ENCODE measurements at regions not wholly inside any gene's neighbourhood (a gene's known extent, or its start where the extent isn't known, plus 50 kb on each side); places are given as distances from the start of the nearest gene placed in this dataset.

DNA sequence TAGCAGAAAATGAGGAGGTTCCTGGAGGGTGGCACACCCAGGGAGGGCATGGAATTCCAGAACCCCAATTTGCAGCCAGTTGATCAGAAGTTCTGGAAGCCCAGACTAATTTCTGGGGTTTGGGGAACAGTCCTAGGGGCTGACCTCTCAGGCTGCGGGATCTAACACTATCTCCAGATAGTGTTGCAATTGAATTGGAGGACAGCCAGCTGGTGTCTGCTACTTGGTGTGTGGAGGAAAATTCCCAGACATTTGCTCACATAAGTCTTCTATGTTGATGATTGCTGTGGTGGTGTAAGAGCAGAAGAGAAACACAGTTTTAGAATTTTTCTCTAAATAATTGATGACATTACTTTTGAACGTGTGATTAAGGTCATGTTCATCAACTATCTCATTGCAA is 154.3 kb upstream of the RNPC3 start:
- TF ChIP-seq, protein P1, sequence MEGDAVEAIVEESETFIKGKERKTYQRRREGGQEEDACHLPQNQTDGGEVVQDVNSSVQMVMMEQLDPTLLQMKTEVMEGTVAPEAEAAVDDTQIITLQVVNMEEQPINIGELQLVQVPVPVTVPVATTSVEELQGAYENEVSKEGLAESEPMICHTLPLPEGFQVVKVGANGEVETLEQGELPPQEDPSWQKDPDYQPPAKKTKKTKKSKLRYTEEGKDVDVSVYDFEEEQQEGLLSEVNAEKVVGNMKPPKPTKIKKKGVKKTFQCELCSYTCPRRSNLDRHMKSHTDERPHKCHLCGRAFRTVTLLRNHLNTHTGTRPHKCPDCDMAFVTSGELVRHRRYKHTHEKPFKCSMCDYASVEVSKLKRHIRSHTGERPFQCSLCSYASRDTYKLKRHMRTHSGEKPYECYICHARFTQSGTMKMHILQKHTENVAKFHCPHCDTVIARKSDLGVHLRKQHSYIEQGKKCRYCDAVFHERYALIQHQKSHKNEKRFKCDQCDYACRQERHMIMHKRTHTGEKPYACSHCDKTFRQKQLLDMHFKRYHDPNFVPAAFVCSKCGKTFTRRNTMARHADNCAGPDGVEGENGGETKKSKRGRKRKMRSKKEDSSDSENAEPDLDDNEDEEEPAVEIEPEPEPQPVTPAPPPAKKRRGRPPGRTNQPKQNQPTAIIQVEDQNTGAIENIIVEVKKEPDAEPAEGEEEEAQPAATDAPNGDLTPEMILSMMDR (IDR thresholded peaks at IDR 0.05), result no peak
- ATAC-seq (ENCODE audit: low read depth) (no peak), DNase-seq (no peak)
- intact Hi-C loops (cut with micrococcal nuclease), result no loop called here
- CTCF ChIA-PET, result no interaction called here
- no peaks in the 10 kb centered on the region for H3K4me1 Mint-ChIP-seq
- no peak overlapping the region for H3K27ac Mint-ChIP-seq
- no peak overlapping the region for H3K4me3 Mint-ChIP-seq
- H3K9me3 Mint-ChIP-seq, result no peaks in the 10 kb centered on the region
- no peaks in the 10 kb centered on the region for H3K36me3 Mint-ChIP-seq (ENCODE audit: low read depth)
- POLR2A ChIA-PET, result no interaction called here
- H3K27me3 Mint-ChIP-seq, result no peaks in the 10 kb centered on the region

DNA sequence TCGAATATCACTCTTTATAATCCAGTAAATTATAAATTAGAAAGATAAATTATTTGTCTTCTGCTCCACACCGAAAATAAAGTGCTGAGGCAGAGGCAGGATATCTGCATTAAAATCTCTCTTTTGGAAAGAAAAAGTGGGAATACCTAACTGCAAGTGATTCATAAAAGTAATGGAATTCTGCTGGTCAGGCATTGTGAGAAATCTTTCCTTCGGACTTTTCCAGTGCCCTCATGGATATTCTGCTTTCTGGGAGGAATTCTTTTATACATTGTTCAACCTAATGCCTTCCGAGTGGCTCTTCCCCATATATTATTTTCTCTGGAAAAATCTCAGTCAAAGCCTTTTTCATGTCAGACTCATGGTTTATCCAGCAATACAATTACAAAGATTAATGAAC is 158.3 kb upstream of the RNPC3 start:
- Mint-ChIP-seq H3K27me3 (no peaks in the 10 kb centered on the region), H3K4me1 (no peaks in the 10 kb centered on the region), H3K4me3 (no peak overlapping the region), H3K9me3 (no peaks in the 10 kb centered on the region), H3K27ac (no peak overlapping the region), H3K36me3 (ENCODE audit: low read depth) (no peaks in the 10 kb centered on the region)
- no peak for ATAC-seq (ENCODE audit: low read depth)
- no peak for DNase-seq
- ChIA-PET POLR2A (no interaction called here), CTCF (no interaction called here)
- TF ChIP-seq, protein P1 (IDR thresholded peaks at IDR 0.05), result no peak
- intact Hi-C loops (cut with micrococcal nuclease), result no loop called here

DNA sequence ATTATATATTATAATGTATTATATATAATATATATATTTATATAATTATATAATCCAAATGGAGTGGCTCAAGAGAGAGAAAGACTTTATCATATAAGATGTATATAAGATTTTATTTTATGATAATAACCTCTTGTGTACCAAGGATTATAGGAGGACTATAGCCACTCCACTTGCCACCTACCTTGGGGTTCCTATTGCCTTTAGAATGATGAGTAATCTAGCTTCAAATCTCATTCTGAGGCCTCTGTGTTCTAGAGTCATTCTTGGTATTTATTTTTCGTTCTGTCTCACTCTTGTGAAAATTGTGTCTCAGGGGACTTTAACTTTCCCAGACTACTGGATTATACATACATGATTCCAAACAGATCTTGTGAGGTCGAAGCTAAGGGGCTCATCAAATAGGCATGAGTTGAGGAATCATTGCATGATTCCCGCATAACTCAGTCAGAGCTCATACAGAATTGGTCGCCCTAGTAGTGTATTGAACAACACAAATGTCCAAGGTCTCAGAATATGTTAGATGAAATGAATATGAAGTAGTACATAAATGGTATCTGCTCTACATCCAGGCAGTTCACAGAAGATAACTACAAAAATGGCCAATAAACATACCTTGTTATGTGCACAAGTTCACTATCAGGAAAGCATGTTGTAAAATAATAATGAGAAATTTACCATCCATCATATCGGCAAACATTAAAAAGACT is 159.5 kb upstream of the RNPC3 start:
- no peak for DNase-seq
- ChIA-PET POLR2A (no interaction called here), CTCF (no interaction called here)
- Mint-ChIP-seq H3K9me3 (no peaks in the 10 kb centered on the region), H3K4me3 (no peak overlapping the region), H3K27ac (no peak overlapping the region), H3K36me3 (ENCODE audit: low read depth) (no peaks in the 10 kb centered on the region), H3K4me1 (no peaks in the 10 kb centered on the region), H3K27me3 (no peaks in the 10 kb centered on the region)
- intact Hi-C loops (cut with micrococcal nuclease), result no loop called here
- TF ChIP-seq, protein P1 (IDR thresholded peaks at IDR 0.05), result no peak
- ATAC-seq (ENCODE audit: low read depth), result no peak

DNA sequence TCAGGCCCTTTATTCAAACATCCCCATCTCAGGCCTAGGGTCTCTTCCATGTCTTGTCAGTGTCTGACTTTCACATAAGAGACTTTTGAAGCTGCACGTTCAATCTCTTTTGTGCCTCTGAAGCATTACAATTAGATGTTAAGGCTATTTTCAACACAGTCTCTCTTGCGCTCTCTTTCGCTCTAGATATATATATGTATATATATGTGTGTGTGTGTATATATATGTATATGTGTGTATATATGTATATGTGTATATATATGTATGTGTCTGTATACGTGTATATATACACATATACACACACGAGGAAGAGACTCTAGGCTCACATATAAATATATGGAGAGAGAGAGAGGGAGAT is 162.5 kb upstream of the RNPC3 start:
- Mint-ChIP-seq H3K4me1 (no peaks in the 10 kb centered on the region), H3K4me3 (no peak overlapping the region), H3K9me3 (no peaks in the 10 kb centered on the region), H3K36me3 (ENCODE audit: low read depth) (no peaks in the 10 kb centered on the region), H3K27ac (no peak overlapping the region), H3K27me3 (no peaks in the 10 kb centered on the region)
- ATAC-seq (ENCODE audit: low read depth) (no peak), DNase-seq (no peak)
- TF ChIP-seq, protein P1 (IDR thresholded peaks at IDR 0.05), result no peak
- intact Hi-C loops (cut with micrococcal nuclease), result no loop called here
- CTCF ChIA-PET, result no interaction called here
- POLR2A ChIA-PET, result no interaction called here

DNA sequence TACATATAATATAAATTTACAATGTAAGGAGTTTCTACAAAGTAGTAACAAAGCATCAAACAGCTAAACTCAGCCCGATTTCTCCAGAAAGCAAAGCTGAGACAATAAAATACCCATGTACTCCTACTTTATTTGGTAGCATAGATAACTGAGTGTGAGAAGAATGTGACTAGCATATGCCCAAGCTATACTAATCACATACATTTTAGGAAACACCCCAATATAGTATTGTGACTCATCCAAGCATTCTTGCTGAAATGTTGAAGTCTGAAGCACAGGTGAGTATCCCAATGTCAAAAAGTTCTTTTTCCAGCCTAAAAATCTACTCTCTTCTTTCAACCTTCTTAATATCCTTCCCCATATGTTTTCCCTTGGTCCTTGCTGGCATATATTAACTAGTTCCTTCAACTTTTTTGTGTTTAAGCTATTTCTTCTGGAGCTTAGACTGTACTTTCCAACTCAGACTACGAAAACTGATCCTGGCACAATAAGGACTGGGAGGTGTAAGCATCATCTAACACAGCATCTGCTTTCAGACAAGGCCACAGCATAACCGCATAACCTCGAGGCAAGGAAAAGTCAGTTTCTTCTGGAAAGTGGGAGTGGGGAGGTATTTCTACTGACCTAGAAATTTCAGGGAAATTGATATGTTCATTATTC is 163.0 kb upstream of the RNPC3 start:
- Mint-ChIP-seq H3K4me1 (no peaks in the 10 kb centered on the region), H3K9me3 (no peaks in the 10 kb centered on the region), H3K36me3 (ENCODE audit: low read depth) (no peaks in the 10 kb centered on the region), H3K4me3 (no peak overlapping the region), H3K27me3 (no peaks in the 10 kb centered on the region), H3K27ac (no peak overlapping the region)
- ATAC-seq (ENCODE audit: low read depth) (no peak), DNase-seq (no peak)
- TF ChIP-seq, protein P1 (IDR thresholded peaks at IDR 0.05), result no peak
- CTCF ChIA-PET, result no interaction called here
- POLR2A ChIA-PET, result no interaction called here
- intact Hi-C loops (cut with micrococcal nuclease), result no loop called here

Measured in activated B cell treated with CpG ODN at 0.5 μM for 24 hours (primary cell).